HCT116 (cell line): ENCODE measurements at regions not wholly inside any gene's neighbourhood (a gene's known extent, or its start where the extent isn't known, plus 50 kb on each side); places are given as distances from the start of the nearest gene placed in this dataset.

ENCODE experiments used
- ATAC-seq: fragments of 200-7000 bp; cut with Tn5 transposase; 2 replicates; pipeline ENCODE4 v1.9.1; 2020; ENCODE audit warnings: mild to moderate bottlenecking, moderate library complexity
- BruUV-seq: library from RNA; stranded (reverse); fragments of 400-500 nt; replicated peaks from 2 replicates; lab custom pipeline; 2021; lab: Mats Ljungman, UMichigan
- CTCF ChIA-PET: fragments of 300-600 bp; sonication (Branson Sonifier 250); formaldehyde crosslinking; loops from one replicate; lab custom pipeline; 2021; ENCODE audit warnings: antibody characterized with exemption; lab: Charles Lee
- POLR2A ChIA-PET: fragments of 300-600, 350-600 bp; sonication (Branson Sonifier 250); formaldehyde crosslinking; loops from one replicate; lab custom pipeline; 2021; ENCODE audit warnings: antibody characterized with exemption; lab: Charles Lee
- RAD21 ChIA-PET, 2 experiments: fragments of 300-600 bp; sonication (Branson Sonifier 250); formaldehyde crosslinking; loops; one replicate each; lab custom pipeline; 2023; ENCODE audit warnings: low total read pairs in 2 of 2; ENCODE audit not compliant: uncharacterized antibody in 2 of 2, unreplicated experiment in 2 of 2, low non-redundant PET in 1 of 2; lab: Charles Lee
- DNase-seq: peaks from one replicate; pipeline ENCODE4 v3.0.0-alpha.2; 2010; ENCODE audit warnings: low read depth, low spot score
- H2AFZ ChIP-seq: fragments of 200-600 bp; shearing (Covaris generic), sonication (generic); 2 replicates; pipeline ENCODE4 v1.6.1; 2017; ENCODE audit warnings: low read depth, mixed run types, mixed read lengths, antibody characterized with exemption, low read length; ENCODE audit not compliant: poor library complexity, severe bottlenecking
- H3K27ac ChIP-seq: 2 replicates; pipeline ENCODE4 v1.5.1; 2012; ENCODE audit warnings: low read depth, low read length
- H3K27me3 ChIP-seq: fragments of 200-600 bp; sonication (generic); 2 replicates; pipeline ENCODE4 v1.6.1; 2016; ENCODE audit warnings: mixed run types, low read length, mixed read lengths; ENCODE audit not compliant: insufficient read depth
- H3K36me3 ChIP-seq, 2 experiments: fragments of 200-500 bp in 1 of 2; fragments of 200-600 bp in 1 of 2; sonication (Bioruptor generic) in 1 of 2; sonication (generic) in 1 of 2; 2 replicates each; pipeline versions ENCODE4 v1.5.1 to v1.6.1; 2014 to 2016; ENCODE audit warnings: low read length in 2 of 2, inconsistent platforms in 1 of 2, mixed read lengths in 1 of 2, mixed run types in 1 of 2; ENCODE audit not compliant: insufficient read depth in 2 of 2, control insufficient read depth in 1 of 2
- H3K4me1 ChIP-seq, 2 experiments: fragments of 200-600 bp in 1 of 2; sonication (generic) in 1 of 2; 2 replicates each; pipeline versions ENCODE4 v1.5.1 to v1.6.1; 2012 to 2017; ENCODE audit warnings: low read length in 2 of 2, inconsistent platforms in 1 of 2, mild to moderate bottlenecking in 1 of 2, mixed read lengths in 1 of 2, mixed run types in 1 of 2, moderate library complexity in 1 of 2; ENCODE audit not compliant: insufficient read depth in 2 of 2, control insufficient read depth in 1 of 2
- H3K4me2 ChIP-seq: fragments of 200-600 bp; sonication (generic); 2 replicates; pipeline ENCODE4 v1.6.1; 2017; ENCODE audit warnings: mixed run types, low read length, mixed read lengths
- H3K4me3 ChIP-seq, 2 experiments: fragments of 200-600 bp in 1 of 2; sonication (generic) in 1 of 2; replicated peaks in 1 of 2; 2 replicates each; pipeline ENCODE4 v1.5.1; 2011 to 2016; ENCODE audit warnings: low read length in 2 of 2, control low read depth in 1 of 2, low read depth in 1 of 2, mild to moderate bottlenecking in 1 of 2, mixed read lengths in 1 of 2, mixed run types in 1 of 2
- H3K79me2 ChIP-seq: fragments of 200-600 bp; sonication (generic); 2 replicates; pipeline ENCODE4 v1.6.1; 2017; ENCODE audit warnings: mild to moderate bottlenecking, mixed run types, low read length, moderate library complexity, mixed read lengths; ENCODE audit not compliant: insufficient read depth
- H3K9ac ChIP-seq: fragments of 200-600 bp; sonication (generic); 2 replicates; pipeline ENCODE4 v1.6.1; 2016; ENCODE audit warnings: low read length, mixed read lengths
- H3K9me2 ChIP-seq: fragments of 200-600 bp; sonication (generic), shearing (Covaris generic); 2 replicates; pipeline ENCODE4 v1.6.1; 2017; ENCODE audit warnings: mixed run types, mild to moderate bottlenecking, moderate library complexity; ENCODE audit not compliant: insufficient read depth
- H3K9me3 ChIP-seq, 2 experiments: fragments of 200-500 bp in 1 of 2; fragments of 200-600 bp in 1 of 2; sonication (Bioruptor generic) in 1 of 2; sonication (generic) in 1 of 2; 2 replicates each; pipeline ENCODE4 v1.6.1; 2014 to 2017; ENCODE audit warnings: low read length in 2 of 2, mixed read lengths in 2 of 2, inconsistent platforms in 1 of 2, low read depth in 1 of 2, mild to moderate bottlenecking in 1 of 2, mixed run types in 1 of 2, moderate library complexity in 1 of 2; ENCODE audit not compliant: control insufficient read depth in 1 of 2, insufficient read depth in 1 of 2
- H4K20me1 ChIP-seq: fragments of 200-600 bp; sonication (generic), shearing (Covaris generic); 2 replicates; pipeline ENCODE4 v1.6.1; 2017; ENCODE audit warnings: mixed run types, mild to moderate bottlenecking, moderate library complexity; ENCODE audit not compliant: insufficient read depth
- ATF3 ChIP-seq: IDR thresholded peaks from 2 replicates; pipeline ENCODE4 v1.6.1; 2012
- CEBPB ChIP-seq: IDR thresholded peaks from 2 replicates; pipeline ENCODE4 v1.6.1; 2012; ENCODE audit warnings: low read depth
- ELF1 ChIP-seq: IDR thresholded peaks from 2 replicates; pipeline ENCODE4 v1.6.1; 2012; ENCODE audit warnings: low read depth, borderline replicate concordance
- EZH2 ChIP-seq: fragments of 200-600 bp; sonication (generic); IDR thresholded peaks from 2 replicates; pipeline ENCODE4 v1.6.1; 2017; ENCODE audit warnings: antibody characterized with exemption, mixed run types
- EZH2phosphoT487 ChIP-seq: fragments of 200-600 bp; IDR thresholded peaks from 2 replicates; pipeline ENCODE4 v1.6.1; 2018; ENCODE audit warnings: antibody characterized with exemption, borderline replicate concordance
- FOSL1 ChIP-seq: IDR thresholded peaks from 2 replicates; pipeline ENCODE4 v1.6.1; 2012; ENCODE audit warnings: low read depth
- JUND ChIP-seq: IDR thresholded peaks from 2 replicates; pipeline ENCODE4 v1.6.1; 2012
- MAX ChIP-seq: IDR thresholded peaks from 2 replicates; pipeline ENCODE4 v1.6.1; 2012
- POLR2A ChIP-seq: IDR thresholded peaks from 2 replicates; pipeline ENCODE4 v1.7.0; 2011; ENCODE audit warnings: borderline replicate concordance; ENCODE audit not compliant: insufficient read depth, insufficient read length; ENCODE audit errors: extremely low read depth
- RAD21 ChIP-seq: IDR thresholded peaks from 2 replicates; pipeline ENCODE4 v1.6.1; 2012; ENCODE audit warnings: low read depth, mild to moderate bottlenecking
- SP1 ChIP-seq: IDR thresholded peaks from 2 replicates; pipeline ENCODE4 v1.6.1; 2012; ENCODE audit warnings: low read depth
- SRF ChIP-seq: IDR thresholded peaks from 2 replicates; pipeline ENCODE4 v1.6.1; 2012; ENCODE audit warnings: low read depth
- TCF7L2 ChIP-seq: IDR thresholded peaks from 2 replicates; pipeline ENCODE4 v1.7.0; 2011; ENCODE audit warnings: borderline replicate concordance, inconsistent platforms; ENCODE audit not compliant: insufficient read depth, insufficient read length; ENCODE audit errors: extremely low read depth
- YY1 ChIP-seq: IDR thresholded peaks from 2 replicates; pipeline ENCODE4 v1.6.1; 2011; ENCODE audit warnings: low read length, low read depth, moderate library complexity, mild to moderate bottlenecking; ENCODE audit not compliant: insufficient replicate concordance; ENCODE audit errors: extremely low read depth
- ZFX ChIP-seq: fragments of 450-650 bp; IDR thresholded peaks from 2 replicates; pipeline ENCODE4 v1.6.1; 2017
- ZNF274 ChIP-seq: fragments of 200-500 bp; sonication (Bioruptor generic); IDR thresholded peaks from 2 replicates; pipeline ENCODE4 v1.6.1; 2014; ENCODE audit warnings: mild to moderate bottlenecking, low read depth, low read length, inconsistent platforms
- intact Hi-C: fragments of 100-400 bp; cut with micrococcal nuclease; formaldehyde crosslinking; loops from 2 replicates; pipeline ENCODE4 v1.10.0; 2022
- TF ChIP-seq, protein P1 (sequence below): IDR thresholded peaks from 2 replicates; pipeline ENCODE4 v1.6.1; 2012; ENCODE audit warnings: low read depth

- DNase-seq (no peak), ATAC-seq (no peak)
- no peaks in the 10 kb centered on the region for H3K9me3 ChIP-seq
- no TSS peak for BruUV-seq
- H2AFZ ChIP-seq, result no peak overlapping the region
- CTCF ChIA-PET, result no interaction called here
- TF ChIP-seq JUND, result no peak
- no peaks in the 10 kb centered on the region for H3K27me3 ChIP-seq
- POLR2A ChIA-PET, result interaction anchor here (1.0 kb wide), 1 partner anchor 29 kb away, joined by 3 read pairs; no protein-coding TSS in a partner anchor
- no peaks in the 10 kb centered on the region for H3K4me1 ChIP-seq
- H3K79me2 ChIP-seq, result no peaks in the 10 kb centered on the region
- H4K20me1 ChIP-seq, result no peaks in the 10 kb centered on the region
- intact Hi-C loops, result no loop called here
- H3K27ac ChIP-seq, result no peak overlapping the region
- no peak overlapping the region for H3K9ac ChIP-seq
- no peak overlapping the region for H3K4me2 ChIP-seq
- RAD21 ChIA-PET, result no interaction called here
- H3K36me3 ChIP-seq, result no peaks in the 10 kb centered on the region
- H3K9me2 ChIP-seq, result no peaks in the 10 kb centered on the region
- no peak overlapping the region for H3K4me3 ChIP-seq
Measured at GRCh38 chr10:88209837-88210561, 346.6 kb downstream of the PTEN start.

GRCh38 chr10:88211230-88211629, 347.8 kb downstream of the PTEN start:
- ChIA-PET CTCF (no interaction called here), POLR2A (no interaction called here), RAD21 (no interaction called here)
- H3K4me2 ChIP-seq, result no peak overlapping the region
- no peaks in the 10 kb centered on the region for H3K9me2 ChIP-seq
- ATAC-seq (no peak), DNase-seq (no peak)
- no peak overlapping the region for H3K4me3 ChIP-seq
- intact Hi-C loops, result no loop called here
- no peaks in the 10 kb centered on the region for H4K20me1 ChIP-seq
- H3K4me1 ChIP-seq, result no peaks in the 10 kb centered on the region
- no peaks in the 10 kb centered on the region for H3K79me2 ChIP-seq
- BruUV-seq, result no TSS peak
- H2AFZ ChIP-seq, result no peak overlapping the region
- H3K27me3 ChIP-seq, result no peaks in the 10 kb centered on the region
- no peaks in the 10 kb centered on the region for H3K36me3 ChIP-seq
- no peaks in the 10 kb centered on the region for H3K9me3 ChIP-seq
- H3K27ac ChIP-seq, result no peak overlapping the region
- H3K9ac ChIP-seq, result no peak overlapping the region
- no peak for TF ChIP-seq TCF7L2
- no peak for TF ChIP-seq EZH2phosphoT487
- no peak for TF ChIP-seq CEBPB
- TF ChIP-seq ZNF274, result no peak
- TF ChIP-seq ELF1, result no peak
- TF ChIP-seq ZFX, result no peak
- TF ChIP-seq MAX, result no peak
- TF ChIP-seq RAD21, result no peak
- TF ChIP-seq SRF, result no peak
- TF ChIP-seq EZH2, result no peak
- no peak for TF ChIP-seq SP1
- no peak for TF ChIP-seq ATF3
- TF ChIP-seq YY1, result no peak
- TF ChIP-seq POLR2A, result no peak
- TF ChIP-seq FOSL1, result no peak
- TF ChIP-seq, protein P1, sequence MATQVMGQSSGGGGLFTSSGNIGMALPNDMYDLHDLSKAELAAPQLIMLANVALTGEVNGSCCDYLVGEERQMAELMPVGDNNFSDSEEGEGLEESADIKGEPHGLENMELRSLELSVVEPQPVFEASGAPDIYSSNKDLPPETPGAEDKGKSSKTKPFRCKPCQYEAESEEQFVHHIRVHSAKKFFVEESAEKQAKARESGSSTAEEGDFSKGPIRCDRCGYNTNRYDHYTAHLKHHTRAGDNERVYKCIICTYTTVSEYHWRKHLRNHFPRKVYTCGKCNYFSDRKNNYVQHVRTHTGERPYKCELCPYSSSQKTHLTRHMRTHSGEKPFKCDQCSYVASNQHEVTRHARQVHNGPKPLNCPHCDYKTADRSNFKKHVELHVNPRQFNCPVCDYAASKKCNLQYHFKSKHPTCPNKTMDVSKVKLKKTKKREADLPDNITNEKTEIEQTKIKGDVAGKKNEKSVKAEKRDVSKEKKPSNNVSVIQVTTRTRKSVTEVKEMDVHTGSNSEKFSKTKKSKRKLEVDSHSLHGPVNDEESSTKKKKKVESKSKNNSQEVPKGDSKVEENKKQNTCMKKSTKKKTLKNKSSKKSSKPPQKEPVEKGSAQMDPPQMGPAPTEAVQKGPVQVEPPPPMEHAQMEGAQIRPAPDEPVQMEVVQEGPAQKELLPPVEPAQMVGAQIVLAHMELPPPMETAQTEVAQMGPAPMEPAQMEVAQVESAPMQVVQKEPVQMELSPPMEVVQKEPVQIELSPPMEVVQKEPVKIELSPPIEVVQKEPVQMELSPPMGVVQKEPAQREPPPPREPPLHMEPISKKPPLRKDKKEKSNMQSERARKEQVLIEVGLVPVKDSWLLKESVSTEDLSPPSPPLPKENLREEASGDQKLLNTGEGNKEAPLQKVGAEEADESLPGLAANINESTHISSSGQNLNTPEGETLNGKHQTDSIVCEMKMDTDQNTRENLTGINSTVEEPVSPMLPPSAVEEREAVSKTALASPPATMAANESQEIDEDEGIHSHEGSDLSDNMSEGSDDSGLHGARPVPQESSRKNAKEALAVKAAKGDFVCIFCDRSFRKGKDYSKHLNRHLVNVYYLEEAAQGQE, result no peak
- no peak for TF ChIP-seq JUND
